ENCODE measurements at regions not wholly inside any gene's neighbourhood (a gene's known extent, or its start where the extent isn't known, plus 50 kb on each side); places are given as distances from the start of the nearest gene placed in this dataset.

DNA sequence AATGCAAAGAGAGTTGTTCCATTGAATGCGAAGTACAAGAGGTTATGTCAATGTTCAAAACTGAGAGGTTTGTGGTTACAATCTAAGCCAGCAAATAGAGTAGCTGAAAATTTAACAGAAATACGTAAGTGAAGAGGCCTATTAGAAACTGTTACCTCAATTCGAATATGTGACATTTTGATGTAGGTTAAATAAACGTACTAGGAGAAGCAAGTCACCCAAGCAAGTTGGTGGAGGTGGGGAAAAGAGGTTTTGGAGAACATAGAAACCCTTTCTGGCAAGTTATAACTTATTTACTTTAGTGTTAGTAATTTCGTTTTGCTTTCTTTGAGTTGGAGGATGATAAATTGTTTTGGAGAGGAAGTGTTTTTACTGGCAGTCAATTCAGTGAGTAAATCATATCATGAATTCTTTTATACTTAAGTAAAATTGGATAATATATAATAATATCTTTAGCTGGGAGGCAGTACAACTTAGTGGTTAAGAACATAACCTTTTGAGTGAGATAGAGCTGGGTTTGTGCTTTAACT, 91.2 kb upstream of the NAALADL2 start:
- Histone ChIP-seq H3K4me2 (no peak overlapping the region), H3K9ac (no peak overlapping the region), H3F3A (replicated peaks; ENCODE audit: insufficient read depth) (peaks cover 7% of the 10 kb centered on the region), H2AFZ (ENCODE audit: low read depth) (no peak overlapping the region), H3K79me2 (ENCODE audit: insufficient read depth) (no peaks in the 10 kb centered on the region), H3K9me2 (no peaks in the 10 kb centered on the region), H3K9me3 (no peaks in the 10 kb centered on the region), H3K4me3 (ENCODE audit: low read depth in 2 of 2, low read length in 1 of 2) (no peak overlapping the region), H3K27ac (ENCODE audit: low read depth in 2 of 2, low read length in 1 of 2) (peak overlapping the region in 1 of 2 experiments; percentile 56; a peak in 2 of 4 replicates), H4K20me1 (ENCODE audit: insufficient read depth) (no peaks in the 10 kb centered on the region), H3K36me3 (replicated peaks in 1 of 2; ENCODE audit: control insufficient read depth in 1 of 2, insufficient read depth in 2 of 2, low read length in 1 of 2) (no peaks in the 10 kb centered on the region), H3K4me1 (ENCODE audit: control insufficient read depth in 1 of 2, insufficient read depth in 2 of 2, low read depth in 1 of 2, low read length in 1 of 2) (peaks cover 0 to 2% of the 10 kb centered on the region in 2 experiments; a peak in 2 of 4 replicates), H3K27me3 (ENCODE audit: insufficient read depth) (no peaks in the 10 kb centered on the region)
- ChIA-PET CTCF (no interaction called here), POLR2A (no interaction called here)
- no peak for TF ChIP-seq REST (IDR thresholded peaks at IDR 0.05; ENCODE audit: low read depth, low read length)
- TF ChIP-seq NFIC (IDR thresholded peaks at IDR 0.05; ENCODE audit: borderline replicate concordance), result 0 out of 2 replicates have a peak, but pooled peaks have one; percentile 33
- no peak for TF ChIP-seq FOSL2 (IDR thresholded peaks at IDR 0.05; ENCODE audit: borderline replicate concordance, low read depth)
- no peak for TF ChIP-seq TEAD4 (IDR thresholded peaks at IDR 0.05; ENCODE audit: borderline replicate concordance, insufficient read depth)
- TF ChIP-seq RCOR1 (IDR thresholded peaks at IDR 0.05; ENCODE audit: low read length), result no peak
- peak; percentile 20; the same call in 1 of the 2 replicates for TF ChIP-seq PBX3 (IDR thresholded peaks at IDR 0.05)
- TF ChIP-seq JUND (IDR thresholded peaks at IDR 0.05), result no peak
- TF ChIP-seq RXRA (IDR thresholded peaks at IDR 0.05; ENCODE audit: borderline replicate concordance, low read depth), result no peak
- 67% methylated on average over 5 of the region's 5 CpGs for WGBS (ENCODE audit: low lambda C conversion rate)
- DNase-seq, result no peak

DNA sequence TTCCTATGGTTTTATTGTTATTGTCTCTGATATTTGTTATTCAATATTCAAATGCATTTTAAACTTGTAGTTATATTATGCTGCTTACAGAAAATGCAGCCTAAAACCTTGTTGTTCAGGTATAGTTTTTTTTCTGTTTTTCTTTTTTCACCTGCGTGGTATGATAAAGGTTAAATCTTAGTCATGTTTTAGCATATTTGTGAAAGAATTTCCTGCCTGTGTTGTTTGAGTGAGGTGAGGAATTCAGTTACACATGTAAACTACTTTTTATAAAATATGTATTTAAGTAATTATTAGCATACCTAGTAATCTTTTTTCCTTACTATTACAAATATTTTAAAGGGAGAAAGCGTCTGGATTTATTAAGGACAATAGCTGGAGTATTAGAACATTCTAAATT, 90.0 kb upstream of the NAALADL2 start:
- Histone ChIP-seq H3K4me3 (ENCODE audit: low read depth in 2 of 2, low read length in 1 of 2) (no peak overlapping the region), H2AFZ (ENCODE audit: low read depth) (no peak overlapping the region), H3K9me2 (no peaks in the 10 kb centered on the region), H3K79me2 (ENCODE audit: insufficient read depth) (no peaks in the 10 kb centered on the region), H3K27me3 (ENCODE audit: insufficient read depth) (no peaks in the 10 kb centered on the region), H3K4me2 (no peak overlapping the region), H3K27ac (ENCODE audit: low read depth in 2 of 2, low read length in 1 of 2) (no peak overlapping the region), H3K4me1 (ENCODE audit: control insufficient read depth in 1 of 2, insufficient read depth in 2 of 2, low read depth in 1 of 2, low read length in 1 of 2) (peaks cover 0 to 2% of the 10 kb centered on the region in 2 experiments; a peak in 2 of 4 replicates), H3K9ac (no peak overlapping the region), H4K20me1 (ENCODE audit: insufficient read depth) (no peaks in the 10 kb centered on the region), H3K36me3 (replicated peaks in 1 of 2; ENCODE audit: control insufficient read depth in 1 of 2, insufficient read depth in 2 of 2, low read length in 1 of 2) (no peaks in the 10 kb centered on the region), H3K9me3 (no peaks in the 10 kb centered on the region), H3F3A (replicated peaks; ENCODE audit: insufficient read depth) (peaks cover 7% of the 10 kb centered on the region)
- DNase-seq, result no peak
- POLR2A ChIA-PET, result no interaction called here
- CTCF ChIA-PET, result interaction anchor here (0.7 kb wide), 1 partner anchor 292 kb away, joined by 3 read pairs; no protein-coding TSS in a partner anchor
- WGBS (ENCODE audit: low lambda C conversion rate), result 90% methylated on average over 2 of the region's 2 CpGs
- TF ChIP-seq TCF12 (IDR thresholded peaks at IDR 0.05), result no peak
- TF ChIP-seq SMC3 (IDR thresholded peaks at IDR 0.05; ENCODE audit: low read depth, low read length), result no peak
- no peak for TF ChIP-seq CHD2 (IDR thresholded peaks at IDR 0.05; ENCODE audit: low read length, partially characterized antibody)
- no peak for TF ChIP-seq RXRA (IDR thresholded peaks at IDR 0.05; ENCODE audit: borderline replicate concordance, low read depth)
- TF ChIP-seq NRF1 (IDR thresholded peaks at IDR 0.05; ENCODE audit: low read depth, low read length), result no peak
- TF ChIP-seq, protein P1, sequence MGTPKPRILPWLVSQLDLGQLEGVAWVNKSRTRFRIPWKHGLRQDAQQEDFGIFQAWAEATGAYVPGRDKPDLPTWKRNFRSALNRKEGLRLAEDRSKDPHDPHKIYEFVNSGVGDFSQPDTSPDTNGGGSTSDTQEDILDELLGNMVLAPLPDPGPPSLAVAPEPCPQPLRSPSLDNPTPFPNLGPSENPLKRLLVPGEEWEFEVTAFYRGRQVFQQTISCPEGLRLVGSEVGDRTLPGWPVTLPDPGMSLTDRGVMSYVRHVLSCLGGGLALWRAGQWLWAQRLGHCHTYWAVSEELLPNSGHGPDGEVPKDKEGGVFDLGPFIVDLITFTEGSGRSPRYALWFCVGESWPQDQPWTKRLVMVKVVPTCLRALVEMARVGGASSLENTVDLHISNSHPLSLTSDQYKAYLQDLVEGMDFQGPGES (IDR thresholded peaks at IDR 0.05; ENCODE audit: low read depth, low read length), result no peak
- TF ChIP-seq MXI1 (IDR thresholded peaks at IDR 0.05; ENCODE audit: low read depth, low read length), result no peak
- no peak for TF ChIP-seq ELF1 (IDR thresholded peaks at IDR 0.05)
- TF ChIP-seq RAD21 (IDR thresholded peaks at IDR 0.05; ENCODE audit: low read length), result no peak
- TF ChIP-seq YY1 (IDR thresholded peaks at IDR 0.05; ENCODE audit: low read depth), result no peak
- TF ChIP-seq USF2 (IDR thresholded peaks at IDR 0.05; ENCODE audit: borderline replicate concordance, low read depth, low read length), result no peak
- TF ChIP-seq RFX5 (IDR thresholded peaks at IDR 0.05; ENCODE audit: low read length), result no peak
- TF ChIP-seq TAF1 (IDR thresholded peaks at IDR 0.05; ENCODE audit: borderline replicate concordance, low read depth, low read length), result no peak
- TF ChIP-seq ZBTB33 (IDR thresholded peaks at IDR 0.05; ENCODE audit: borderline replicate concordance, low read depth), result no peak
